GM23338 (cell line): ENCODE measurements at regions not wholly inside any gene's neighbourhood (a gene's known extent, or its start where the extent isn't known, plus 50 kb on each side); places are given as distances from the start of the nearest gene placed in this dataset.

Source experiments
- ATAC-seq: fragments of 200-7000 bp; cut with Tn5 transposase; 3 replicates; pipeline ENCODE4 v1.9.1; 2020
- DNase-seq: peaks from one replicate; pipeline ENCODE4 v3.0.0-alpha.2; 2015; ENCODE audit warnings: low spot score
- H2AFZ ChIP-seq: fragments of 200-600 bp; sonication (generic); 2 replicates; pipeline ENCODE4 v1.8.0; 2016; ENCODE audit warnings: antibody characterized with exemption, mild to moderate bottlenecking, moderate library complexity
- H3F3A ChIP-seq: fragments of 200-600 bp; sonication (generic); replicated peaks from 2 replicates; pipeline ENCODE4 v1.8.0; 2017; ENCODE audit warnings: antibody characterized with exemption, mixed run types, low read depth
- H3K27ac ChIP-seq: fragments of 200-600 bp; sonication (generic); 2 replicates; pipeline ENCODE4 v1.6.1; 2016; ENCODE audit warnings: low read depth
- H3K27me3 ChIP-seq: fragments of 200-600 bp; sonication (generic); 2 replicates; pipeline ENCODE4 v1.8.0; 2016; ENCODE audit warnings: mild to moderate bottlenecking, mixed run types, moderate library complexity; ENCODE audit not compliant: insufficient read depth
- H3K36me3 ChIP-seq: fragments of 200-600 bp; sonication (generic); 2 replicates; pipeline ENCODE4 v1.8.0; 2016; ENCODE audit warnings: mild to moderate bottlenecking; ENCODE audit not compliant: insufficient read depth
- H3K4me1 ChIP-seq: fragments of 200-600 bp; sonication (generic); 2 replicates; pipeline ENCODE4 v1.8.0; 2016; ENCODE audit warnings: mild to moderate bottlenecking, moderate library complexity; ENCODE audit not compliant: insufficient read depth
- H3K4me2 ChIP-seq: fragments of 200-600 bp; sonication (generic); 2 replicates; pipeline ENCODE4 v1.7.1; 2017; ENCODE audit warnings: mixed run types
- H3K4me3 ChIP-seq: fragments of 200-600 bp; sonication (generic); 2 replicates; pipeline ENCODE4 v1.6.1; 2016; ENCODE audit warnings: mixed run types
- H3K79me2 ChIP-seq: fragments of 200-600 bp; sonication (generic); replicated peaks from 2 replicates; pipeline ENCODE4 v1.8.0; 2017; ENCODE audit warnings: mild to moderate bottlenecking; ENCODE audit not compliant: insufficient read depth
- H3K9me2 ChIP-seq: fragments of 200-600 bp; sonication (generic); 2 replicates; pipeline ENCODE4 v1.8.0; 2017; ENCODE audit not compliant: insufficient read depth
- H4K20me1 ChIP-seq: fragments of 200-600 bp; sonication (generic); replicated peaks from 2 replicates; pipeline ENCODE4 v1.8.0; 2017; ENCODE audit warnings: mild to moderate bottlenecking; ENCODE audit not compliant: insufficient read depth
- H3K27ac Mint-ChIP-seq: 2 replicates; pipeline ENCODE4 v1.8.0; 2020; ENCODE audit warnings: inconsistent platforms, mild to moderate bottlenecking, moderate library complexity, mixed read lengths
- H3K27me3 Mint-ChIP-seq: 3 replicates; pipeline ENCODE4 v1.8.0; 2022; ENCODE audit warnings: low read depth, mild to moderate bottlenecking, moderate library complexity, mixed read lengths, inconsistent platforms; ENCODE audit not compliant: insufficient read depth, poor library complexity
- H3K36me3 Mint-ChIP-seq: 3 replicates; pipeline ENCODE4 v1.8.0; 2021; ENCODE audit warnings: low read depth, mild to moderate bottlenecking, inconsistent platforms, moderate library complexity, mixed read lengths
- H3K4me1 Mint-ChIP-seq: 3 replicates; pipeline ENCODE4 v1.8.0; 2020; ENCODE audit warnings: mild to moderate bottlenecking, inconsistent platforms, mixed read lengths
- H3K4me3 Mint-ChIP-seq: 3 replicates; pipeline ENCODE4 v1.8.0; 2021; ENCODE audit warnings: moderate library complexity, mild to moderate bottlenecking, inconsistent platforms, mixed read lengths
- H3K9me3 Mint-ChIP-seq: 3 replicates; pipeline ENCODE4 v1.8.0; 2020; ENCODE audit warnings: moderate library complexity, mild to moderate bottlenecking, inconsistent platforms, mixed read lengths
- CREB1 ChIP-seq: fragments of 250-450 bp; sonication (Bioruptor Pico); IDR thresholded peaks from 2 replicates; pipeline ENCODE4 v1.5.0; 2020; ENCODE audit warnings: low read depth, mild to moderate bottlenecking, moderate library complexity
- ETS1 ChIP-seq: IDR thresholded peaks from 2 replicates; pipeline ENCODE4 v1.6.1; 2016; ENCODE audit warnings: antibody characterized with exemption
- EZH2 ChIP-seq: fragments of 200-600 bp; sonication (generic); IDR thresholded peaks from one replicate; pipeline ENCODE4 v1.8.0; 2017; ENCODE audit warnings: antibody characterized with exemption, mild to moderate bottlenecking, low read depth; ENCODE audit not compliant: unreplicated experiment
- EZH2phosphoT487 ChIP-seq: fragments of 200-600 bp; sonication (generic); IDR thresholded peaks from one replicate; pipeline ENCODE4 v1.8.1; 2018; ENCODE audit warnings: antibody characterized with exemption; ENCODE audit not compliant: unreplicated experiment
- JUNB ChIP-seq: IDR thresholded peaks from one replicate; pipeline ENCODE4 v1.6.1; 2016; ENCODE audit warnings: antibody characterized with exemption; ENCODE audit not compliant: unreplicated experiment
- NANOG ChIP-seq: IDR thresholded peaks from 2 replicates; pipeline ENCODE4 v1.6.1; 2016; ENCODE audit warnings: antibody characterized with exemption, borderline replicate concordance
- POLR2AphosphoS5 ChIP-seq: IDR thresholded peaks from 2 replicates; pipeline ENCODE4 v1.6.1; 2016; ENCODE audit warnings: antibody characterized with exemption, low read depth
- REST ChIP-seq: IDR thresholded peaks from one replicate; pipeline ENCODE4 v1.6.1; 2018; ENCODE audit warnings: antibody characterized with exemption; ENCODE audit not compliant: unreplicated experiment
- STAT1 ChIP-seq: IDR thresholded peaks from one replicate; pipeline ENCODE4 v1.6.1; 2016; ENCODE audit warnings: antibody characterized with exemption; ENCODE audit not compliant: unreplicated experiment
- ZNF331 ChIP-seq: fragments of 250-450 bp; sonication (Bioruptor Pico); IDR thresholded peaks from 2 replicates; pipeline ENCODE4 v1.5.0; 2020; ENCODE audit warnings: low read depth, mild to moderate bottlenecking, moderate library complexity
- ZNF462 ChIP-seq: fragments of 250-450 bp; sonication (Bioruptor Pico); IDR thresholded peaks from 2 replicates; pipeline ENCODE4 v1.5.0; 2020; ENCODE audit warnings: mild to moderate bottlenecking, moderate library complexity

- Histone ChIP-seq H3K4me2 (no peak overlapping the region), H3K79me2 (no peaks in the 10 kb centered on the region), H3K27me3 (no peaks in the 10 kb centered on the region), H4K20me1 (no peaks in the 10 kb centered on the region), H3K36me3 (no peaks in the 10 kb centered on the region), H3K9me2 (peaks cover 12% of the 10 kb centered on the region; the same call in 1 of the 2 replicates), H3K4me3 (no peak overlapping the region), H3F3A (no peaks in the 10 kb centered on the region), H3K4me1 (no peaks in the 10 kb centered on the region), H3K27ac (no peak overlapping the region), H2AFZ (no peak overlapping the region)
- Mint-ChIP-seq H3K4me3 (no peak overlapping the region), H3K27me3 (no peaks in the 10 kb centered on the region), H3K4me1 (no peaks in the 10 kb centered on the region), H3K9me3 (no peaks in the 10 kb centered on the region), H3K27ac (no peak overlapping the region), H3K36me3 (no peaks in the 10 kb centered on the region)
- DNase-seq (no peak), ATAC-seq (no peak)
- TF ChIP-seq ZNF462 (CRISPR knock-in tag) (no peak), EZH2phosphoT487 (no peak), CREB1 (CRISPR knock-in tag) (no peak), POLR2AphosphoS5 (no peak), EZH2 (no peak), REST (no peak), NANOG (no peak), JUNB (no peak), STAT1 (no peak), ZNF331 (no peak), ETS1 (no peak)
These were observed 70.6 kb upstream of the CACNA1E start for GRCh38 chr1:181412746-181413145.
